H9 (cell line): ENCODE measurements at regions not wholly inside any gene's neighbourhood (a gene's known extent, or its start where the extent isn't known, plus 50 kb on each side); places are given as distances from the start of the nearest gene placed in this dataset.

Source experiments
- DNase-seq: peaks from one replicate; pipeline ENCODE4 v3.0.0-alpha.2; 2017
- H2AFZ ChIP-seq: one replicate; pipeline ENCODE4 v1.6.1; 2013; ENCODE audit warnings: mild to moderate bottlenecking, low read length, control low read depth, moderate library complexity
- H2AK5ac ChIP-seq: 2 replicates; pipeline ENCODE4 v1.6.1; 2013; ENCODE audit warnings: low read length, control low read depth, mixed read lengths; ENCODE audit not compliant: insufficient read length
- H2BK120ac ChIP-seq: one replicate; pipeline ENCODE4 v1.6.1; 2013; ENCODE audit warnings: low read depth, mild to moderate bottlenecking, low read length, control low read depth, inconsistent platforms; ENCODE audit not compliant: poor library complexity, severe bottlenecking
- H2BK12ac ChIP-seq: 2 replicates; pipeline ENCODE4 v1.6.1; 2013; ENCODE audit warnings: low read length, control low read depth, mixed read lengths, low read depth; ENCODE audit not compliant: insufficient read length
- H2BK15ac ChIP-seq: 2 replicates; pipeline ENCODE4 v1.6.1; 2013; ENCODE audit warnings: low read depth, low read length, control low read depth
- H2BK20ac ChIP-seq: one replicate; pipeline ENCODE4 v1.6.1; 2013; ENCODE audit warnings: low read depth, mild to moderate bottlenecking, low read length, control low read depth, inconsistent platforms; ENCODE audit not compliant: poor library complexity, severe bottlenecking
- H2BK5ac ChIP-seq: 2 replicates; pipeline ENCODE4 v1.6.1; 2013; ENCODE audit warnings: low read length, control low read depth, mixed read lengths; ENCODE audit not compliant: insufficient read length
- H3K14ac ChIP-seq: 2 replicates; pipeline ENCODE4 v1.6.1; 2013; ENCODE audit warnings: low read length, control low read depth; ENCODE audit not compliant: insufficient read depth
- H3K18ac ChIP-seq: 2 replicates; pipeline ENCODE4 v1.6.1; 2013; ENCODE audit warnings: low read depth, mild to moderate bottlenecking, mixed read lengths, low read length, control low read depth; ENCODE audit not compliant: insufficient read length
- H3K23ac ChIP-seq: 2 replicates; pipeline ENCODE4 v1.6.1; 2013; ENCODE audit warnings: low read length, control low read depth, mixed read lengths, low read depth; ENCODE audit not compliant: insufficient read length
- H3K23me2 ChIP-seq: 2 replicates; pipeline ENCODE4 v1.6.1; 2013; ENCODE audit warnings: low read depth, mild to moderate bottlenecking, mixed read lengths, low read length, control low read depth; ENCODE audit not compliant: insufficient read length, poor library complexity, severe bottlenecking
- H3K27ac ChIP-seq: 2 replicates; pipeline ENCODE4 v1.5.1; 2013; ENCODE audit warnings: low read length, control low read depth, mixed read lengths, low read depth; ENCODE audit not compliant: insufficient read length
- H3K27me3 ChIP-seq: 2 replicates; pipeline ENCODE4 v1.6.1; 2013; ENCODE audit warnings: low read length, control low read depth, inconsistent platforms; ENCODE audit not compliant: insufficient read depth
- H3K4ac ChIP-seq: 2 replicates; pipeline ENCODE4 v1.6.1; 2013; ENCODE audit warnings: low read depth, mild to moderate bottlenecking, control low read depth, inconsistent platforms, low read length, moderate library complexity
- H3K4me1 ChIP-seq: 2 replicates; pipeline ENCODE4 v1.6.1; 2013; ENCODE audit warnings: low read length, control low read depth, inconsistent platforms; ENCODE audit not compliant: insufficient read depth
- H3K4me2 ChIP-seq: 2 replicates; pipeline ENCODE4 v1.6.1; 2013; ENCODE audit warnings: low read length, control low read depth, mixed read lengths; ENCODE audit not compliant: insufficient read length, insufficient read depth
- H3K56ac ChIP-seq: 2 replicates; pipeline ENCODE4 v1.6.1; 2013; ENCODE audit warnings: low read depth, mild to moderate bottlenecking, mixed read lengths, low read length, control low read depth; ENCODE audit not compliant: insufficient read length
- H3K79me1 ChIP-seq: 2 replicates; pipeline ENCODE4 v1.6.1; 2013; ENCODE audit warnings: low read depth, mild to moderate bottlenecking, moderate library complexity, low read length, control low read depth, inconsistent platforms; ENCODE audit not compliant: insufficient read depth, poor library complexity, severe bottlenecking
- H3K79me2 ChIP-seq: 2 replicates; pipeline ENCODE4 v1.6.1; 2013; ENCODE audit warnings: low read length, control low read depth, inconsistent platforms; ENCODE audit not compliant: insufficient read depth
- H3K9ac ChIP-seq: 2 replicates; pipeline ENCODE4 v1.6.1; 2013; ENCODE audit warnings: low read length, control low read depth, mixed read lengths; ENCODE audit not compliant: insufficient read length; ENCODE audit errors: extremely low read depth
- H3K9me3 ChIP-seq: one replicate; pipeline ENCODE4 v1.6.1; 2013; ENCODE audit warnings: low read depth, low read length, inconsistent platforms; ENCODE audit not compliant: control insufficient read depth
- H3T11ph ChIP-seq: one replicate; pipeline ENCODE4 v1.6.1; 2013; ENCODE audit warnings: mild to moderate bottlenecking, low read length, control low read depth, inconsistent platforms
- H4K20me1 ChIP-seq: one replicate; pipeline ENCODE4 v1.6.1; 2013; ENCODE audit not compliant: control insufficient read depth, insufficient read length, insufficient read depth
- H4K5ac ChIP-seq: 2 replicates; pipeline ENCODE4 v1.6.1; 2013; ENCODE audit warnings: low read depth, mild to moderate bottlenecking, mixed read lengths, low read length, control low read depth; ENCODE audit not compliant: insufficient read length
- H4K8ac ChIP-seq: replicated peaks from 2 replicates; pipeline ENCODE4 v1.6.1; 2013; ENCODE audit warnings: low read length, control low read depth, mixed read lengths, low read depth; ENCODE audit not compliant: insufficient read length
- H4K91ac ChIP-seq: 2 replicates; pipeline ENCODE4 v1.6.1; 2013; ENCODE audit warnings: low read depth, mild to moderate bottlenecking, moderate library complexity, mixed read lengths, low read length, control low read depth; ENCODE audit not compliant: insufficient read length
- H3K27ac Mint-ChIP-seq, 3 experiments: 2 replicates in 2 of 3; 3 replicates in 1 of 3; pipeline ENCODE4 v1.8.0; 2020 to 2021; ENCODE audit warnings: mixed read lengths in 3 of 3, mild to moderate bottlenecking in 1 of 3, moderate library complexity in 1 of 3
- H3K27me3 Mint-ChIP-seq: 2 replicates; pipeline ENCODE4 v1.8.0; 2021; ENCODE audit warnings: low read depth, mild to moderate bottlenecking, moderate library complexity, mixed read lengths
- H3K36me3 Mint-ChIP-seq, 3 experiments: 2 replicates in 2 of 3; 3 replicates in 1 of 3; pipeline ENCODE4 v1.8.0; 2020 to 2021; ENCODE audit warnings: low read depth in 3 of 3, mixed read lengths in 3 of 3; ENCODE audit not compliant: insufficient read depth in 1 of 3
- H3K4me1 Mint-ChIP-seq, 2 experiments: 2 replicates each; pipeline ENCODE4 v1.8.0; 2020; ENCODE audit warnings: mixed read lengths in 2 of 2
- H3K4me3 Mint-ChIP-seq, 2 experiments: 2 replicates in 1 of 2; 3 replicates in 1 of 2; pipeline ENCODE4 v1.8.0; 2020 to 2021; ENCODE audit warnings: mild to moderate bottlenecking in 2 of 2, mixed read lengths in 2 of 2, moderate library complexity in 1 of 2
- H3K9me3 Mint-ChIP-seq, 2 experiments: 2 replicates in 1 of 2; 3 replicates in 1 of 2; pipeline ENCODE4 v1.8.0; 2020; ENCODE audit warnings: mild to moderate bottlenecking in 2 of 2, mixed read lengths in 2 of 2, moderate library complexity in 1 of 2
- WGBS: extraction: QIAGEN DNeasy Blood & Tissue Kit; methylation state at CpG from one replicate; pipeline ENCODE4 v1.1.7; 2013; ENCODE audit warnings: missing lambda C conversion rate, low lambda C conversion rate, mixed read lengths; ENCODE audit not compliant: insufficient read length; ENCODE audit errors: extremely low coverage; 5-methylcytosine and 5-hydroxymethylcytosine counted together
- TF ChIP-seq, protein P1 (sequence below): fragments of 200-600 bp; sonication (generic); conservative IDR thresholded peaks from 3 replicates; pipeline ENCODE4 v1.8.0; 2021; ENCODE audit warnings: antibody characterized with exemption, mild to moderate bottlenecking

- Histone ChIP-seq H3T11ph (no peak overlapping the region), H3K4me2 (no peak overlapping the region), H3K23ac (no peak overlapping the region), H3K9ac (no peak overlapping the region), H2BK15ac (no peak overlapping the region), H4K8ac (no peak overlapping the region), H3K27me3 (no peaks in the 10 kb centered on the region), H2AFZ (no peak overlapping the region), H3K27ac (no peak overlapping the region), H3K79me2 (no peaks in the 10 kb centered on the region), H2BK5ac (peak overlapping the region; percentile 90), H3K23me2 (no peaks in the 10 kb centered on the region), H2BK120ac (no peak overlapping the region), H2AK5ac (no peak overlapping the region), H3K4me1 (no peaks in the 10 kb centered on the region), H3K9me3 (no peaks in the 10 kb centered on the region), H4K20me1 (no peaks in the 10 kb centered on the region), H2BK20ac (no peak overlapping the region), H3K14ac (no peak overlapping the region), H3K4ac (no peak overlapping the region), H3K18ac (no peak overlapping the region), H4K91ac (no peak overlapping the region), H3K79me1 (no peaks in the 10 kb centered on the region), H2BK12ac (no peak overlapping the region), H3K56ac (no peak overlapping the region), H4K5ac (no peak overlapping the region)
- WGBS: no CpG with 5 or more reads among the region's 1 CpG
- no peak for DNase-seq
- H3K4me1 Mint-ChIP-seq: peaks cover 2 to 4% of the 10 kb centered on the region in 2 experiments; a peak in 2 of 4 replicates
- H3K27me3 Mint-ChIP-seq: no peaks in the 10 kb centered on the region; the same call in 1 of the 2 replicates
- TF ChIP-seq, protein P1, sequence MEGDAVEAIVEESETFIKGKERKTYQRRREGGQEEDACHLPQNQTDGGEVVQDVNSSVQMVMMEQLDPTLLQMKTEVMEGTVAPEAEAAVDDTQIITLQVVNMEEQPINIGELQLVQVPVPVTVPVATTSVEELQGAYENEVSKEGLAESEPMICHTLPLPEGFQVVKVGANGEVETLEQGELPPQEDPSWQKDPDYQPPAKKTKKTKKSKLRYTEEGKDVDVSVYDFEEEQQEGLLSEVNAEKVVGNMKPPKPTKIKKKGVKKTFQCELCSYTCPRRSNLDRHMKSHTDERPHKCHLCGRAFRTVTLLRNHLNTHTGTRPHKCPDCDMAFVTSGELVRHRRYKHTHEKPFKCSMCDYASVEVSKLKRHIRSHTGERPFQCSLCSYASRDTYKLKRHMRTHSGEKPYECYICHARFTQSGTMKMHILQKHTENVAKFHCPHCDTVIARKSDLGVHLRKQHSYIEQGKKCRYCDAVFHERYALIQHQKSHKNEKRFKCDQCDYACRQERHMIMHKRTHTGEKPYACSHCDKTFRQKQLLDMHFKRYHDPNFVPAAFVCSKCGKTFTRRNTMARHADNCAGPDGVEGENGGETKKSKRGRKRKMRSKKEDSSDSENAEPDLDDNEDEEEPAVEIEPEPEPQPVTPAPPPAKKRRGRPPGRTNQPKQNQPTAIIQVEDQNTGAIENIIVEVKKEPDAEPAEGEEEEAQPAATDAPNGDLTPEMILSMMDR: no peak
- no peak overlapping the region for H3K27ac Mint-ChIP-seq
- no peak overlapping the region for H3K4me3 Mint-ChIP-seq
- H3K36me3 Mint-ChIP-seq: peaks cover 31 to 44% (median 34%) of the 10 kb centered on the region in 3 experiments
- H3K9me3 Mint-ChIP-seq: peaks cover 15 to 29% of the 10 kb centered on the region in 2 experiments
Measured at GRCh38 chr4:130054908-130055307, 959.0 kb downstream of the C4orf33 start.
